NCI-H446 (cell line): ENCODE measurements at regions not wholly inside any gene's neighbourhood (a gene's known extent, or its start where the extent isn't known, plus 50 kb on each side); places are given as distances from the start of the nearest gene placed in this dataset.
"Not testable (repeated sequence)": the region's sequence is repeated elsewhere in the genome, so short reads cannot be mapped to it uniquely, and the experiment has no call there.

Source experiments
- DNase-seq, 2 experiments: peaks; one replicate each; lab custom pipeline; 2025; lab: John Stamatoyannopoulos, UW

DNA sequence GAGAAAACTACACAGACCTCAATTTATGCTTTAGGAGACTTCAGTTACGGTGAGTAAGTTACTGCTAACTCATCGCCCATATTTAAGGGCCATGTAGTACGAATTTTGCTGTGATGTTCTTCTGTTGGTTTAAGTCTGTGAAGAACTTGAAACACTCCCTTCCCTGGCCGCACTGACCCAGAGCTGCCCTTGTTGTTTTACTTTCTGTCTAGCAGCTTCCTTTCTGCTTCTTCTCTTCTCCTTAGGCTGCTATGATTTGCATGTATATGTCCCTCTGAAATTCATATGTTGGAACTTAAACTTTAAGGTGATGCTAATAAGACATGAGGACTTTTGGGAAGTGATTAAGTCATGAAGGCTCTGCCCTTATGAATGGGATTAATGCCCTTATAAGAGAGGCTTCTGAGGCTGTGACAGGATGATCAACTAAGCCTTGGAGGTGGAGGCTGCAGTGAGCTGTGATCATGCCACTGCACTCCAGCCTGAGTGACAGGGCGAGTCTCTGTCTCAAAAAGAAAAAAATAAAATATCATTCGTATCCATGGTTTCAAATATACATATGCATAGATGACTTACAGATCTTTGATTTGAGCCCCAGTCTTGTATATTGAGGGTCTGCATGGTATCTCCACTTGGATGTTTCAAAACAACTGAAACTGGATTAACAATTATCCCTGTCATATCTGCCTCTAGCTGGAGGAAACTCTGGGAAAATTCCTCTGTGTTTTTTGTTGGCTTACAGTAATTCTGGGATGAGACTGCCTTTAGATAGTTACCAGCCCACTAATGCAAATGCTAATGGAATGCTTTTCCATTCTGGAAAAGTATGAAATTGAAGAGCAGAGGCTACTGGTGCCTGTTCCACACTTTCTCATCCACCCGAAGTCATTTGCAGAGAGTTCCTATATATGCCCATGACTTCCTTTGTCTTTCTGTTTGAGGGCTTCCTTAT, 263.4 kb upstream of the ACTBL2 start:
- no peak for DNase-seq

DNA sequence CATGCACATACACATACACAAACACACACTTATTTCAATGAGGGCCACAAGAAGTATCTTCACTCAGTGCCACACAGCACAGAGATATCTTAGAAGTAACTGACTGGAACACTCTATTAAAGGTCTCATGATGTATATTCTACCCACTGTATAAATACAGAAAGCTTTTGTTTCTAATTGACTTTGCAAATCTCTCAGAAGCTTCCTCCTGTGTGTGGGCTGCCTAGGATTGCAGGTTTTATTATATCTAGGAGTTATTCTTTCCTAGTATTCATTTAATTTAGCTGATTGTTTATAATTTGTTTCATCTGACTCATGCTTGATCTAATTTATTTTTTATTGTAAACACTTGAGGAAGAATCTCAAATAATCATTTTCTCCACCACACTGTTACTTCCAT, 262.4 kb upstream of the ACTBL2 start:
- no peak for DNase-seq

DNA sequence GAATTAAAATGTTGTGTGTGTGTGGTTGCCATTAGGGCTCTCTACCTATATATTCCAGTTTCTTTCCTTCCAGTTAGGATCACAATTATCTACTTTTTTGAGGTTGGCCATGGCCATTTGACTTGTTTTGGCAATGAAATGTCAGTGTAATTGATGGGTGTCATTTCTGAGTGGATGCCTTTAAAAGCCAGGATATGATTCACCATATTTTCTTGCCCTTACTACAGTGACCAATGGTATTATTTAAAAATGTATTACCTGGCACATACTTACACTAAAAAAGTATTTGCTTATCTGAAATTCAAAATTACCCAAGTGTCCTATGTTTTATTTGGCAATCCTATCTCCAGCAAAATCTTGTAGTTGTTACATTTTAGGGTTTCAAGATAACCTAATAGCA, 258.7 kb upstream of the ACTBL2 start:
- no peak for DNase-seq

DNA sequence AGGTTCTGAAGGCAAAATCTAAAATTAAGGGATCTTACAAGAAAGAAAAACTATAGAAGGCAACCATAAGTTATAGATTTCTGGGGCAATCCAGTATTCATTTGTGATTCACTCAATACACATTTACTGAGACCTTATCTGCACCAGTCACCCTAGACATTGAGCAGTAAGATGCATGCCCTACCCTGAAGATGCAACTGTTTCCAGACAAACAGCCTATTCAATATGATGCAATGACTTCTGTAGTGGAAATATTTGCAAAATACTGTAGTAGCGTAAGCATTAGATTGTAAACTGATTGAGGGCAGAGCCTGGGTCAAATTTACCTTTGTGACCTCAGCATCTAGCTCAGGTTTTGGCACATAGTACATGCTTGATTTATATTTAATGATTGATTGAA, 256.2 kb upstream of the ACTBL2 start:
- no peak for DNase-seq

DNA sequence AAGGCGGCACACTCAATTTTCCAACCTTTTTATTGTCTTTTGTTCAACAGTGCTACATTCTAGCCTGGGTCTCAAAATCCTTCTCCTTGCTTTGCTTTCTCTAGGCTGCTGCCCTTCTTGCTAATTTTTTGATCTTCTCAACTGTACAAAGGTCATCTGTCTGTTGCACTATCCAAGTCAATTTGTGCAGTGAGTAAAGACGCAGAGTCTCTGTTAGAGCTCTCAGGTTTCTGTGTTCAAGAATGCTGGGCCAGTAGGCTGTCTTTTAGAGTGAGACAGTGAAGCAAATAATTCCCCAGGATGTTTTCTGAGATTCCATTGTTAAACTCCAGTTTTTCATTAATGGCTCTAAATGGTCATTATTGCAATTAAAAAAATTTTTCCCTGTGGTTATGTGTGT, 255.7 kb upstream of the ACTBL2 start:
- no peak for DNase-seq

DNA sequence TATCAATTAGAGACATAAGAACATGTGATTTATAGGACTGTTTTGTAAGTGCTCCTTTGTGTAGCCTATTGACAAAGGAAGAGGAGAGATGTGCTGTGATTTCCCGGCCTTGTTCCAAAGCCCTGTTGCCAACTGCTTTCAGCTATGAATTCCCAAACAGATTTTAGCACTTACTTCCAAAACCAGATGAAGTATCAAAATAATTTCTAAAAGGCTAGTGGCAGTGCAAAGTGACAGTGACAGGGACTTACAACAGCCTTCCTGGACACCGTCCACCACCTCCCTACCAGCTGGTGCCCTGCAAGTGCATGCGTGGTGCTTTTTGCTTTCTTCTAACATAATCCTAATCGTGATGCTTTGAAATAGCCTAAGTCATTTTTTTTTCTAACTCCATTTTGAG, 254.1 kb upstream of the ACTBL2 start:
- no peak for DNase-seq

DNA sequence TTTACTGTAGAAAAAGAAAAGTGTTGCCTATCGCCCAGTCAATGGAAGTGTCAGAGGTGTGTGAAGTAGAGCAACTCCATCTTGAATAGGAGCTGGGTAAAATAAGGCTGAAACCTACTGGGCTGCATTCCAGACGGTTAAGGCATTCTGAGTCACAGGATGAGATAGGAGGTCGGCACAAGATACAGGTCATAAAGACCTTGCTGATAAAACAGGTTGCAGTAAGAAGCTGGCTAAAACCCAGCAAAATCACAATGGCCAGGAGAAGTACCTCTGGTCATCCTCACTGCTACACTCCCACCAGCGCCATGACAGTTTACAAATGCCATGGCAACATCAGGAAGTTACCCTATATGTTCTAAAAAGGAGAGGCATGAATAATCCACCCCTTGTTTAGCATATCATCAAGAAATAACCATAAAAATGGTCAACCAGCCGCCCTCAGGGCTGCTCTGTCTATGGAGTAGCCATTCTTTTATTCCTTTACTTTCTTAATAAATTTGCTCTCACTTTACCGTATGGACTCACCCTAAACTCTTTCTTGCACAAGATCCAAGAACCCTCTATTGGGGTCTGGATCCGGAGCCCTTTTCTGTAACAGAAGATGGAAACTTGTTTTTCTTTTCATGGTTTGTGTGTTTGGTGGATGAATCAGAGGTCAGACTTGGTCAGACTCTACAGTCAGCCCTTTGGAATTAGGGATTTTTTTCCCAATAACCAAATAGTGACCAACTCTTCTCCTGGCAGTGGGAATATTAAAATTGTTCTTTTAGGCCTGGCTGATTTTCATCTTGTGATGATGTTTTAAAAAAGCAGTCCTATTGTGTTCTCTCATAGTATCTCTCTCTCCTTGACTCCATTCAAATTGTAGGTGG, 252.9 kb upstream of the ACTBL2 start:
- DNase-seq, result not testable (repeated sequence)

DNA sequence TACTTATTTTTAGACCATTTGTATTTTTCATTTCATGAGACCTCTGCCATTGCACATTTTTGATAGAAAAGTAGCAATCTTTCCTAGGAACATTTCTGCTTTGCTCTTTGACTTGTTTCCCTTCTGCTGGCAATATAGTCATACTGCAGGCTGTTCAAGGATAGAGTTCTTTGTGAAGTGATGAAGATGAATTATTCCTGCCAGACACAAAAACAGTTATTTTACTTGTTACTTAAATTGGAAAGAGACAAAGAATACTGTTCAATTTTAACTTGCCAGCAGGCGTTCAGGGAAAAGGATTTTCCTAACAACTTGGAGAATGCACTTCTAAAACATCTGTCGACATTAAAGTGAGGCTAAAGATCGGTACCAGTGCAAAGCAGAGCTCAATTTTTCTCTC, 251.7 kb upstream of the ACTBL2 start:
- no peak for DNase-seq

DNA sequence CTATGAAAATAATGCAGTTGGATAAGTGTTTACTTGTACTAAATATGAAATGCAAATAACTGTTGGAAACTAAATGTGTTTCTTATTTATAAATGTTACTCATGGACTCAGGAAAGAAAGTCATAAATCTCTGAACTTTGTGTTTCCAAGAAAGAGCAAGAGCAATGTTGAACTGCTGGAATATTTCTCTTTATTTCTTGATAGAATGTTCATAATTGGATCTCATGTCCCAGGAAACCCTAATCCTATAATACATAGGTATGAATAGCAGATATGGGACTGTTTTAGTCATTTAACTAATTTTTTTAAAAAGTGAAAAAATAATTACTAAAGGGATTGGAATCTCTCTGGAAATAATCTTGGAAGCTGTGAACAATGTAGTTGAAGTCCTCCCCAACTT, 245.0 kb upstream of the ACTBL2 start:
- no peak for DNase-seq

DNA sequence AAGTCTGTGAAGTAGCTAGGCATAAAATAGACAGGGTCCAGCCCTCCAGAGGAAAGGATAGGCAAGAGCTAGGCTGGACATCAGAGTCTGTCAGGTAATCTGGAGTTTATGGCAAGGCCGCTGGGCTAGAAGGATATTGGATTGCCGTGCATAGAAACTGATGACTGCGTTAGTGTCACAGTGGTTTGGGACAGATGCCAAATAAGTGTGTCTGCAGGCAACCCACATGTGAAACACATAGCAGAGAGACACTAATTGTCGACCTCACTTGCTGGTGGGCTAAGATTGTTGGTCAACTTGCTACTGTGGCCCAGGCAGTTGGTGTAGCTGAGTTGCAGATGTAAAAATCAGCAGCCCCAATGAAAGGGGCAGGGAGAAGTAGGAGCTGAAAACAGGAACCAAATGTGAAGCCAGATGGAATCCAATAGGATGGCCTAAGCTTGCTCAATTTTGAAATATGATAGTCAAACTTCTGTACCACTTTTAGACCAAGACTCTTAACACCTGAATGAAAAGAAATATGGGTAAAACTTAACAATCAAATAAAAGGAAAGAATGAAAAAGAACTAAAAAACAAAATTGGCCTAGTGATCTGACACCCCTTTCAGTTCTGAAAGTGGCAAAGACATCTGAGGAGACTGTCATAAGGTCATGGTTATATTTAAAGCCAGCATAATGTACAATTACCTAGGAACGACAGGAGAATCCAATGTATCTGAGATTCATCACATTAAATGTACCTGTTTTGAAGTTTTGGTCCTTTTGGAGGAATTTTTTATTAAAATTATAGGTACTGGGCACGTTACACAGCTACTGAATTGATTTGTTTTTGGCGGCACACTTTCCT, 243.3 kb upstream of the ACTBL2 start:
- no peak for DNase-seq

DNA sequence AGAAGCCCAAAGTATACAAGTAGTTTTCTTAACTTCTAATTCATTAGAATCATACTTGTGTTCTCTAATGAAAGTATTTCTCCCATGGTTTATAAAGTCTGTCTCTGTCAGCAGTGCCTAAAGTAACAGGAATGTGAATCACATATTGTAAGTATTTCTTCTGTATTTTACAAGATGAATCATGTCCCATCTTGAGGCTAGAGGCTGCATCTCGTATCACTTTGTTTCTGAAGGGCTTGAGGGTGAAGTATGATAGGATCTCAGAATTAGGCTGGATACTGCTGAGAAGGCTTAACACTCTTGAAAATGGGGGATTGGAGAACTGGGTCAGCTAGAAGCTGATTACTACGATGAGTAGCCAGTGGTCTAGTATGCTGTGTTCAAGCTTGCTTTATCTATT, 242.2 kb upstream of the ACTBL2 start:
- DNase-seq, result no peak

DNA sequence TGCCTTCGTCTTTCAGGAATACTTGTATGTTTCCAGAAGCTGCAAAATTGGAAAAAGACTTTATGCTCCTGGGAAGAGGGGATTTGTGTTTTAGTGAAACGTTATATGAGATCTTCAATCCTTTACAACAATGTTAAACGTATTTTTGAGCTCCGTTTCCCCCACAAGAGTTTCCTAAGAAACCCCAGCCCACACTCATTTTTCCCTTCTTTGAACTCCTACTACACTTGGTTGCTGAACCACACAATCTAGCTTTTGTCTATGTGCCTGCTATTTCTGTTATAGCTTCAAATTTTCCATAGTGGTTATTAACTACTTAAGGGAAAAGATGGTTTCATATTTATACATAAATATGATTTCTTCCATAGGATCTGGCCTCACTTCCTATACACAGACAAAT, 238.6 kb upstream of the ACTBL2 start:
- no peak for DNase-seq

DNA sequence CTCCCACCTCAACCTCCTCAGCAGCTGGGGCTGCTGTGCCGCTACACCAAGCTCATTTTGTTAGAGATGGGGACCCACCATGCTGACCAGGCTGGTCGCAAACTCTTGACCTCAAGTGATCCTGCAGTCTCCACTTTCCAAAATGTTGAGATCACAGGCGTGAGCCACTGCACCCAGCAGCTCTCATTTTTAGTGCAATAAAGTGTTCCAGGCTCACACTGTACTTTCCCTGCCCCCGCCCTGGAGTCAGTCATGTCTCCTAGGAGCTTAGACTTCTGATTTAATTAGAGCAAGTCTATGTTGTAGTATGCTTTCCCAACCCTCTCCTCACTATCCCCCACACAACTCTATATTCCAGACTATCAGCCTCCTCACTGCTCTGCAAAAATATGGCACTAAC, 238.0 kb upstream of the ACTBL2 start:
- no peak for DNase-seq

DNA sequence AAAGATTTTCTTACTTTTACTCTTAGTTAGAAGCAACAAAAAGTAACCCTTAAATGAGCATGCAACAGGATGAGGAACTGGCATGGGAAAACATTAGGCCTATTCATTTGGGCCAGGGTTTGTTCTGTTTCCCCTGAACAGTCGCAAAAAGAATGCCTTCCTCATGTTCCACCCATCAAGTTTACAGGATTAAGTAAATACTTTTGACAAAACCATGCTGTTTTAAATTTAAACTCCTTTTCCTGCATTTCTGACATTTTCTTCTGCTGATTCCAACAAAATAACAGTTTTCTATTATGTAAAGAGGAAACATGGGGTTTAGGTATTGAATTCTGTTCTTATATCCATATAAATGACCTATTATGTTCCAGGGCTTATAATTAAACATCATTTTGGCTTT, 236.6 kb upstream of the ACTBL2 start:
- DNase-seq, result no peak

DNA sequence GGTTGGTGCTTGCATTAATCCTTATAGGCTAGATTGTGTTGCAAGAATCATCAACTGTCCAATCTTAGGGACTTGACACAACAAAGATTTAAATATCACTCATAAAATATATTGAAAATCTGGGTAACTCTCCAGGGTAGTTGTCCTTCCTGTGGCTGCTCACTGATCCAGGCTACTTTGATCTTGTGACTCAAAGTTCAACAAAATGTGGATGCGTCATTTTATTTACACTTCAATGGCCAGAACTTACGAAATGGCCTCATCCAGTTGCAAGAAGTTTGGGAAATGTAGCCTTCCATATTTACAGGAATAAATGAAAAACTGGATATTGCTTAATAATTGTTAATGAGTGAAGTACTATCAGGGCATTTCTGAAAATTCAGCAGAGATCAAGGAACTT, 235.5 kb upstream of the ACTBL2 start:
- DNase-seq, result no peak

DNA sequence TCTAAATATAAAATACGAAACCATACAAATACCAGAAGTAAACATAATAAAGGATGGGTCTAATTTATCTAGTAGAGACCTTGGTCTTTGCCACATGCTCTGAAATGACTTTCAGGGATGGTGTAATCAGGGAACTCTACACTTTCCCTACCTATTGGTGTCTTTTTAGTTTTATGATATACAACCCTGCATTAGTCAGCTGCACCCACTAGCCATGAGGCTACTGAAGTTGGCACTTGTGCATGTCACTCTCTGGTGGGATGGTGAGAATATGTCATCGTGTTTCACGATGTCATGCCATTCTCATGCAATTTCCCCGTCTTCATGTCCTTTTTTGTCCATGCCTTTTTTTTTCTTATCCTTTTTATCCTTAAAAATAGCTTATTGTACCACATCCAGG, 234.9 kb upstream of the ACTBL2 start:
- no peak for DNase-seq

DNA sequence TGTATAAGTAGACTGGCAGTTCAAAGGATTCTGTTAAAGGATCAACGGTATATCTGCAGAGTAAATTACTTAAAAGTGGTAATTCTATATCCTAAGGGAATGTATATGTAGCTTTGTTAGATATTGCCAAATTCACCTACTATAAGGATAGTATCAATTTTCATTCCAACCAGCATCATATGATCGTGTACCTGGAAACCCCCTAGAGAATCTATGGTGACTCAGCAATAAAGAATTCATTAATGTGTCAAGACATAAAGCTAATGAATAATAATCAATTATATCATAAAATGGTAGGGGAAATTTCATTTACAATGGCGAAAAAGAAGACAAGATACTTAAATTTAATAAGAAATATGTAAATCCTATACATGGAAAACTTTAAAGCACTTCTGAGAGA, 234.1 kb upstream of the ACTBL2 start:
- no peak for DNase-seq

DNA sequence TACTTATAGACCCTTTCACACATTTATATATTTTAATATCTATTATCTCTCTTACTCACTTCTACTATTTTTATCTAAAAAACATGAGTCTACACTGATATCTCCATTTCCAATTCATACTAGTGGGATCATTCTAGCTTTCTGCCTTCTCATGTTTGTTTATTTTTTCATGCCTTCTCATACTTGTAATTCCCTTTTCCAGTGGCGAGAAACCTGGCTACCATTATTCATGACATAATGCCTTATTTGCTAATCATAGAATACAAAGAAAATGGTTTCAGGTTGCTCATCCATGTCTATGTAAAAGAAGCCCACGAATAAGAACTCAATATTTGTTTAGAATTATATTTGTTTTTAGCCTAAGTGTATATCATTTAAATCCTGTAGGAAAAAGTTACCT, 232.7 kb upstream of the ACTBL2 start:
- no peak for DNase-seq

DNA sequence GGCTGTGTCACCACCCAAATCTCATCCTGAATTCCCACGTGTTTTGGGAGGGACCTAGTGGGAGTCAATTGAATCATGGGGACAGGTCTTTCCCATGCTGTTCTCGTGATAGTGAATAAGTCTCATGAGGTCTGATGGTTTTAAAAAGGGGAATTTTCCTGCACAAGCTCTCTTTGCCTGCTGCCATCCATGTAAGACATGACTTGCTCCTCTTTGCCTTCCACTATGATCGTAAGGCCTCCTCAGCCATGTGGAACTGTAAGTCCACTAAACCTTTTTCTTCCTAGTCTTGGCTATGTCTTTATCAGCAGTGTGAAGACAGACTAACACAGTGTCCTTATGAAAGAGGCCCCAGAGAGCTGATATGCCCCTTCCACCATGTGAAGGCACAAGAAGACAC, 230.9 kb upstream of the ACTBL2 start:
- DNase-seq, result not testable (repeated sequence)

DNA sequence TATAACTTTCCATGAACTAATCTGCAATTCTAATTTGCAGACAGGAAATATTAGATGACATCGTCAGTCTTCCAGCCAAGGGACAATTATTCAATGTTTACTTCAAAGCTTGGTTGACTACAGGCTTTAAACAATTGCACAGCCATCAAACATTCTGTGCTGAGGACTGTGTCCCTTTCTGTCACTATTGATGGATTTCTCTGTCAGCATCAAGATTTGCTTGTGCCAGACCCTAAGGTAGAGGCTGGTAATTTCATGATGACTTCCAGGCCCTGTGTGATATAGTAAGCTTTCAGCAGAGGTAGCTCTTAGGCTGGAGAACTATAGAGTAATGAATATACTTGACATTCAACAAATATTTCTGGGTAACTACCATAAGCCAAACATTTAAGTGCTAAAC, 229.3 kb upstream of the ACTBL2 start:
- no peak for DNase-seq

DNA sequence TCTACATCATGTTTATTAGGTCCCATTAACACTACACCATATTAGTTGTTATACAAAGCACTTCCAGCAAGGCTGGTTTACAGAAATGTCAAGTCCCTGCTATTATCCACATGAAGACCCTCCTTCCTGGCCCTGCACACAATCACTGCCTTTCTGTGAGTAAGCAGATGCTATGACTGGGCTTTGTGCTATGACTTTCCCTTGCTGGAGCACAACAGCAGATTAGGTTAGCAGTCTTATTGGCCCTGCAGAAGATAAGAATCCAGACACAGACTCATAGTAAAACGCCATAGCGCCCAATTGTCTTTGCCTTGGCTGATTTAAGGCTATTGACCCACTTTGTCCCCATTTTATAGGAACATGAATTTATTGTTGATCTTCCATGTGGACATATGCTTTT, 228.9 kb upstream of the ACTBL2 start:
- no peak for DNase-seq

DNA sequence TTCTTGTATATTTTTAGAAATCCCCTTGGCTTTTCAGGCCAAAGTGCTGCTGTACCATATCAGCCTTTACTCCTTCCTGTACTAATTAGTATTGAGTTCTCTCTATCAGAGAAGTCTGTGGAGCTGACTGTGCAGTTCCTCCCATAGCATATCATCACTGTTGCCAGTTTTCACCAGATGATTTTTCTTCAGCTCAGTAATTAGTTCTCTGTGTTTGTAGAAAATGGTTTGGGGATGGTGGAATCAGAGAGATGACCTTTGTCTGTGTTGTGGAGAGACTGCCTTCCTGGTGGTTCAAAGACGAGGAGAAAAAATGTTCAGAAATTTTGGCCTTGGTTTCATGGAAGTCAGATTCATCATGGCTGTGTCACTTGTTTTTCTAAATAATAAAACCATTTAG, 227.5 kb upstream of the ACTBL2 start:
- no peak for DNase-seq
